ENCODE measurements at regions not wholly inside any gene's neighbourhood (a gene's known extent, or its start where the extent isn't known, plus 50 kb on each side); places are given as distances from the start of the nearest gene placed in this dataset.
A peak's percentile ranks its signal among the peaks of the same experiment; 100 is the strongest.

- intact Hi-C loops (cut with DNase I) = no loop called here
- Histone ChIP-seq H3K27ac (no peak overlapping the region), H3K4me3 (no peak overlapping the region), H3K9me3 (no peaks in the 10 kb centered on the region), H3K4me1 (peaks cover 14 to 24% of the 10 kb centered on the region in 2 donors), H3K36me3 (no peaks in the 10 kb centered on the region), H3K27me3 (no peaks in the 10 kb centered on the region)
- ATAC-seq = no peak
- TF ChIP-seq, protein P1, sequence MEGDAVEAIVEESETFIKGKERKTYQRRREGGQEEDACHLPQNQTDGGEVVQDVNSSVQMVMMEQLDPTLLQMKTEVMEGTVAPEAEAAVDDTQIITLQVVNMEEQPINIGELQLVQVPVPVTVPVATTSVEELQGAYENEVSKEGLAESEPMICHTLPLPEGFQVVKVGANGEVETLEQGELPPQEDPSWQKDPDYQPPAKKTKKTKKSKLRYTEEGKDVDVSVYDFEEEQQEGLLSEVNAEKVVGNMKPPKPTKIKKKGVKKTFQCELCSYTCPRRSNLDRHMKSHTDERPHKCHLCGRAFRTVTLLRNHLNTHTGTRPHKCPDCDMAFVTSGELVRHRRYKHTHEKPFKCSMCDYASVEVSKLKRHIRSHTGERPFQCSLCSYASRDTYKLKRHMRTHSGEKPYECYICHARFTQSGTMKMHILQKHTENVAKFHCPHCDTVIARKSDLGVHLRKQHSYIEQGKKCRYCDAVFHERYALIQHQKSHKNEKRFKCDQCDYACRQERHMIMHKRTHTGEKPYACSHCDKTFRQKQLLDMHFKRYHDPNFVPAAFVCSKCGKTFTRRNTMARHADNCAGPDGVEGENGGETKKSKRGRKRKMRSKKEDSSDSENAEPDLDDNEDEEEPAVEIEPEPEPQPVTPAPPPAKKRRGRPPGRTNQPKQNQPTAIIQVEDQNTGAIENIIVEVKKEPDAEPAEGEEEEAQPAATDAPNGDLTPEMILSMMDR (IDR thresholded peaks at IDR 0.05) = no peak
- no peak for DNase-seq
Measured at GRCh38 chr7:47149208-47149839, 432.6 kb downstream of the TNS3 start.

GRCh38 chr7:47148536-47149207, 433.2 kb downstream of the TNS3 start:
- Histone ChIP-seq H3K4me1 (peaks cover 14 to 17% of the 10 kb centered on the region in 2 donors), H3K4me3 (no peak overlapping the region), H3K36me3 (no peaks in the 10 kb centered on the region), H3K9me3 (no peaks in the 10 kb centered on the region), H3K27me3 (no peaks in the 10 kb centered on the region), H3K27ac (no peak overlapping the region)
- DNase-seq = no peak
- no peak for ATAC-seq
- intact Hi-C loops (cut with DNase I) = no loop called here
- TF ChIP-seq, protein P1 (IDR thresholded peaks at IDR 0.05) = no peak

GRCh38 chr7:47147213-47147631, 434.7 kb downstream of the TNS3 start:
- intact Hi-C loops (cut with DNase I) = no loop called here
- Histone ChIP-seq H3K9me3 (no peaks in the 10 kb centered on the region), H3K27me3 (no peaks in the 10 kb centered on the region), H3K4me1 (peaks cover 6 to 14% of the 10 kb centered on the region in 2 donors), H3K27ac (no peak overlapping the region), H3K4me3 (no peak overlapping the region), H3K36me3 (no peaks in the 10 kb centered on the region)
- TF ChIP-seq, protein P1 (IDR thresholded peaks at IDR 0.05) = no peak
- ATAC-seq = peak; percentile 86
- DNase-seq = peak in 3 of 4 donors; percentile 31 to 60 (median 48)

DNA sequence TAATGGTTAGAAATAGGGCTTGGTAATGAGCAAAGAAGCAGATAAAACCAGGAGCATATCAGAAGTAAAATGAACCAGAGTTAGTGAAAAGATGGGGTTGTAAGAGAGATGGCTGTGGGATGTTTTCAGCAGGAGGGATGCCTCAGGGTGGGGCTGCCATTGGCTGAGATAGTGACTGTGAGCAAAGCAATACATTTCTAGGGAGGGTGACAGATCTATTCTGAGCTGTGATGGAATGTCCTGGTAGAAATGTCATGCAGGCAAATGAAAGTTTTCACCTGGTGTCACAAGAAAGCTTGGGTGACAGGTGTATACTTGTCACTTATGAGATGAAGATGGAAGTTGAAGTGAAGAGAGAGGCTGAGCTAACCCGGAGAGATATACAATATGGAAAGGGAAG, 435.9 kb downstream of the TNS3 start:
- TF ChIP-seq, protein P1 (IDR thresholded peaks at IDR 0.05) = no peak
- Histone ChIP-seq H3K9me3 (no peaks in the 10 kb centered on the region), H3K27me3 (no peaks in the 10 kb centered on the region), H3K36me3 (no peaks in the 10 kb centered on the region), H3K4me3 (no peak overlapping the region), H3K27ac (no peak overlapping the region), H3K4me1 (peaks cover 6 to 14% of the 10 kb centered on the region in 2 donors)
- ATAC-seq (no peak), DNase-seq (no peak)
- intact Hi-C loops (cut with DNase I) = no loop called here

DNA sequence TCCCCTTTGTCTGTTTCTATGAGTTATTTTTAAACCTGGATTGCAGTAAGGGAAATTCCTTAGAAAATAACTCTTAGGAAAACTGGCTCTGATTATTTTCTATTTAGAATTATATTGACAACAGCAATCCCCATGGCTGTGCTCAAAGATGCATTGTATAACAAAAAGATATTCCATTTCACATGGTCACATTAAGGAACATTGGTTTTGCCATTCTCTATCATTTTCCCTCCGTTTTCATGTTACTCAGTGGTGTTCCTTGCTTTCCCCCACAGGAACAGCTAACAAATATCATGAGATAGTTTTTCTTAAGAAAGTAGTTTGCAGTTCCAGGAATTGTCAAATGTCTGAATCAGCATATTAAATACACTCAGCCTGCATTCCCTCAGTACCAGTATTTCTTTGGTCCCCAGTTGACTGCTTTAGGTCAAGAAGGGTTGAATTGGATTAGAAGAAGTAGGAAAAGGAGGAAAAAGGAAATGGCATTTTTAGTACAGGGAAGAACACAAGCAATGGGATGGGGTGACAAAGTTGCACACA, 436.7 kb downstream of the TNS3 start:
- no peak overlapping the region for H3K4me3 ChIP-seq
- peak in 1 of 4 donors; percentile 23 for DNase-seq
- intact Hi-C loops (cut with DNase I) = no loop called here
- H3K27ac ChIP-seq = no peak overlapping the region
- TF ChIP-seq, protein P1 (IDR thresholded peaks at IDR 0.05) = no peak
- H3K27me3 ChIP-seq = no peaks in the 10 kb centered on the region
- H3K9me3 ChIP-seq = no peaks in the 10 kb centered on the region
- peaks cover 6 to 14% of the 10 kb centered on the region in 2 donors for H3K4me1 ChIP-seq
- no peak for ATAC-seq
- H3K36me3 ChIP-seq = no peaks in the 10 kb centered on the region

Data from left lung (tissue), 4 donors.